ENCODE measurements at regions not wholly inside any gene's neighbourhood (a gene's known extent, or its start where the extent isn't known, plus 50 kb on each side); places are given as distances from the start of the nearest gene placed in this dataset.

- H3K36me3 ChIP-seq, result no peaks in the 10 kb centered on the region
- intact Hi-C loops (cut with DNase I; ENCODE audit: low total_unique reads), result no loop called here
- H3K27me3 ChIP-seq, result no peaks in the 10 kb centered on the region
- H3K4me1 ChIP-seq, result no peaks in the 10 kb centered on the region
- 35 to 58% (median 53%) methylated on average over 5 of the region's 5 CpGs for WGBS, 5 donors
- TF ChIP-seq CTCF (IDR thresholded peaks at IDR 0.05) (no peak), EP300 (IDR thresholded peaks at IDR 0.05) (no peak), POLR2A (IDR thresholded peaks at IDR 0.05) (no peak), POLR2AphosphoS5 (IDR thresholded peaks at IDR 0.05) (no peak)
- no peak overlapping the region for H3K27ac ChIP-seq
- H3K4me3 ChIP-seq, result no peak overlapping the region
- H3K9me3 ChIP-seq, result peaks cover 0 to 27% (median 12%) of the 10 kb centered on the region in 4 donors
- no peak for DNase-seq
These were observed 161.6 kb downstream of the ACTL7B start for GRCh38 chr9:108694170-108694569.

GRCh38 chr9:108691614-108692013 lies 164.2 kb downstream of the ACTL7B start:
- TF ChIP-seq POLR2A (IDR thresholded peaks at IDR 0.05) (no peak), EP300 (IDR thresholded peaks at IDR 0.05) (no peak), CTCF (IDR thresholded peaks at IDR 0.05) (no peak), POLR2AphosphoS5 (IDR thresholded peaks at IDR 0.05) (peak in 1 of 3 donors; percentile 14)
- H3K9me3 ChIP-seq, result peaks cover 0 to 29% (median 19%) of the 10 kb centered on the region in 4 donors
- H3K4me3 ChIP-seq, result no peak overlapping the region
- intact Hi-C loops (cut with DNase I; ENCODE audit: low total_unique reads), result no loop called here
- WGBS, 5 donors, result 56 to 81% (median 72%) methylated on average over 7 of the region's 7 CpGs
- no peak overlapping the region for H3K27ac ChIP-seq
- no peaks in the 10 kb centered on the region for H3K4me1 ChIP-seq
- no peaks in the 10 kb centered on the region for H3K36me3 ChIP-seq
- H3K27me3 ChIP-seq, result no peaks in the 10 kb centered on the region
- DNase-seq, result peak; percentile 35 to 63

GRCh38 chr9:108688676-108689075 lies 167.1 kb downstream of the ACTL7B start:
- 67 to 88% (median 83%) methylated on average over 2 of the region's 2 CpGs for WGBS, 5 donors
- Histone ChIP-seq H3K4me1 (no peaks in the 10 kb centered on the region), H3K27ac (no peak overlapping the region), H3K27me3 (no peaks in the 10 kb centered on the region), H3K9me3 (peaks cover 0 to 19% (median 16%) of the 10 kb centered on the region in 4 donors), H3K36me3 (no peaks in the 10 kb centered on the region), H3K4me3 (no peak overlapping the region)
- TF ChIP-seq POLR2A (IDR thresholded peaks at IDR 0.05), result no peak
- no peak for TF ChIP-seq POLR2AphosphoS5 (IDR thresholded peaks at IDR 0.05)
- no peak for TF ChIP-seq EP300 (IDR thresholded peaks at IDR 0.05)
- no peak for DNase-seq
- intact Hi-C loops (cut with DNase I; ENCODE audit: low total_unique reads), result no loop called here

GRCh38 chr9:108688051-108688450 lies 167.7 kb downstream of the ACTL7B start:
- Histone ChIP-seq H3K36me3 (no peaks in the 10 kb centered on the region), H3K27me3 (no peaks in the 10 kb centered on the region), H3K4me3 (no peak overlapping the region), H3K27ac (no peak overlapping the region), H3K4me1 (no peaks in the 10 kb centered on the region), H3K9me3 (peaks cover 0 to 19% (median 16%) of the 10 kb centered on the region in 4 donors)
- intact Hi-C loops (cut with DNase I; ENCODE audit: low total_unique reads), result no loop called here
- DNase-seq, result no peak
- TF ChIP-seq EP300 (IDR thresholded peaks at IDR 0.05), result no peak
- 81 to 92% (median 90%) methylated on average over 3 of the region's 3 CpGs for WGBS, 5 donors

GRCh38 chr9:108687006-108687987 lies 168.5 kb downstream of the ACTL7B start:
- no peaks in the 10 kb centered on the region for H3K36me3 ChIP-seq
- no peaks in the 10 kb centered on the region for H3K27me3 ChIP-seq
- peak in 1 of 2 donors; percentile 50 for DNase-seq
- intact Hi-C loops (cut with DNase I; ENCODE audit: low total_unique reads), result no loop called here
- H3K4me3 ChIP-seq, result no peak overlapping the region
- no peak for TF ChIP-seq POLR2A (IDR thresholded peaks at IDR 0.05)
- TF ChIP-seq CTCF (IDR thresholded peaks at IDR 0.05), result no peak
- TF ChIP-seq EP300 (IDR thresholded peaks at IDR 0.05), result no peak
- TF ChIP-seq POLR2AphosphoS5 (IDR thresholded peaks at IDR 0.05), result no peak
- H3K27ac ChIP-seq, result no peak overlapping the region
- H3K4me1 ChIP-seq, result no peaks in the 10 kb centered on the region
- peaks cover 0 to 19% (median 16%) of the 10 kb centered on the region in 4 donors for H3K9me3 ChIP-seq
- WGBS, 5 donors, result 65 to 85% (median 80%) methylated on average over 8 of the region's 8 CpGs
